Endodermal cell (in vitro differentiated cells): ENCODE measurements at regions not wholly inside any gene's neighbourhood (a gene's known extent, or its start where the extent isn't known, plus 50 kb on each side); places are given as distances from the start of the nearest gene placed in this dataset.

ENCODE experiments used
- DNase-seq: peaks from one replicate; pipeline ENCODE4 v3.0.0-alpha.2; 2017
- H3K27ac ChIP-seq: 2 replicates; pipeline ENCODE4 v1.5.1; 2013; ENCODE audit warnings: mild to moderate bottlenecking, low read depth, low read length, moderate library complexity
- H3K27me3 ChIP-seq: 2 replicates; pipeline ENCODE4 v1.6.1; 2013; ENCODE audit warnings: mild to moderate bottlenecking, low read length, moderate library complexity; ENCODE audit not compliant: insufficient read depth, control insufficient read depth, poor library complexity, severe bottlenecking
- H3K36me3 ChIP-seq: 2 replicates; pipeline ENCODE4 v1.7.0; 2013; ENCODE audit warnings: mild to moderate bottlenecking, low read length, moderate library complexity; ENCODE audit not compliant: control insufficient read depth, insufficient read depth
- H3K4me1 ChIP-seq: one replicate; pipeline ENCODE4 v1.7.0; 2013; ENCODE audit warnings: low read length; ENCODE audit not compliant: control insufficient read depth, insufficient read depth
- H3K4me3 ChIP-seq: 2 replicates; pipeline ENCODE4 v1.5.1; 2013; ENCODE audit warnings: mild to moderate bottlenecking, low read length, moderate library complexity
- H3K9ac ChIP-seq: 2 replicates; pipeline ENCODE4 v1.6.1; 2013; ENCODE audit warnings: mild to moderate bottlenecking, low read length, moderate library complexity; ENCODE audit not compliant: poor library complexity, severe bottlenecking; ENCODE audit errors: extremely low read depth
- H3K9me3 ChIP-seq: 2 replicates; pipeline ENCODE4 v1.6.1; 2013; ENCODE audit warnings: mild to moderate bottlenecking, low read length, moderate library complexity; ENCODE audit not compliant: control insufficient read depth
- H3K27ac Mint-ChIP-seq: 2 replicates; pipeline ENCODE4 v1.8.0; 2020; ENCODE audit warnings: mixed read lengths
- H3K27me3 Mint-ChIP-seq: 2 replicates; pipeline ENCODE4 v1.8.0; 2021; ENCODE audit warnings: mild to moderate bottlenecking, mixed read lengths; ENCODE audit not compliant: insufficient read depth
- H3K36me3 Mint-ChIP-seq: 2 replicates; pipeline ENCODE4 v1.8.0; 2020; ENCODE audit warnings: low read depth, mixed read lengths
- H3K4me1 Mint-ChIP-seq: 2 replicates; pipeline ENCODE4 v1.8.0; 2020; ENCODE audit warnings: mixed read lengths
- H3K4me3 Mint-ChIP-seq: 2 replicates; pipeline ENCODE4 v1.8.0; 2020; ENCODE audit warnings: mild to moderate bottlenecking, moderate library complexity, mixed read lengths
- H3K9me3 Mint-ChIP-seq: 2 replicates; pipeline ENCODE4 v1.8.0; 2020; ENCODE audit warnings: mild to moderate bottlenecking, mixed read lengths
- WGBS, 2 experiments: methylation state at CpG; one replicate each; pipeline versions ENCODE4 v1.1.5 to v1.1.7; 2013; ENCODE audit warnings: missing lambda C conversion rate in 2 of 2, mixed read lengths in 1 of 2; ENCODE audit not compliant: insufficient coverage in 1 of 2, insufficient read length in 1 of 2; 5-methylcytosine and 5-hydroxymethylcytosine counted together
- TF ChIP-seq, protein P1 (sequence below): fragments of 200-600 bp; sonication (generic); conservative IDR thresholded peaks from 2 replicates; pipeline ENCODE4 v1.5.0; 2021; ENCODE audit warnings: antibody characterized with exemption, mild to moderate bottlenecking

DNA sequence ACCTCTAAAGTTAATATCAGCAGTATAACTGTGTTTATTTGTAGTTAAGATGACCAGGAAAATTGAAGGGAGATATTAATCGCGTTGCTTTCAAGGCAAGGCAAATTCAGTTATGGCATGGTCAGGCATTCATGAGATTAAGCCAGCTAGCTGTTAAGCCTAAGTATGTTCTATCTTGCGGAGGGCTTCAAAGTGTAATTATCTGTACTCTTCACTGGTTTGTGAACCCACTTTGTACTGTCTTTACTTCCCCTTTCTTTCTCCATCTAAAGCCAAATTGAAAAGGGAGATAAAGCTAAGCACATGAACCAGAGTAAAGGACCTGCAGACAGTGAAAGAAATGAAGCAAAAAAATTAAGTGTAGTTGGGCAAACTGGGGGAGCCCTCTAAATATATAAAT is 483.1 kb upstream of the NRP1 start:
- H3K27me3 ChIP-seq, result no peaks in the 10 kb centered on the region
- 96 to 100% methylated on average over 3 of the region's 3 CpGs for WGBS, 2 experiments
- no peaks in the 10 kb centered on the region for H3K4me1 ChIP-seq
- Mint-ChIP-seq H3K36me3 (no peaks in the 10 kb centered on the region), H3K4me3 (no peak overlapping the region), H3K27ac (no peak overlapping the region), H3K27me3 (no peaks in the 10 kb centered on the region), H3K9me3 (peaks cover 4% of the 10 kb centered on the region), H3K4me1 (peaks cover 6% of the 10 kb centered on the region)
- no peak overlapping the region for H3K9ac ChIP-seq
- H3K36me3 ChIP-seq, result no peaks in the 10 kb centered on the region
- H3K4me3 ChIP-seq, result no peak overlapping the region
- DNase-seq, result no peak
- peaks cover 19% of the 10 kb centered on the region for H3K9me3 ChIP-seq
- H3K27ac ChIP-seq, result no peak overlapping the region
- TF ChIP-seq, protein P1, sequence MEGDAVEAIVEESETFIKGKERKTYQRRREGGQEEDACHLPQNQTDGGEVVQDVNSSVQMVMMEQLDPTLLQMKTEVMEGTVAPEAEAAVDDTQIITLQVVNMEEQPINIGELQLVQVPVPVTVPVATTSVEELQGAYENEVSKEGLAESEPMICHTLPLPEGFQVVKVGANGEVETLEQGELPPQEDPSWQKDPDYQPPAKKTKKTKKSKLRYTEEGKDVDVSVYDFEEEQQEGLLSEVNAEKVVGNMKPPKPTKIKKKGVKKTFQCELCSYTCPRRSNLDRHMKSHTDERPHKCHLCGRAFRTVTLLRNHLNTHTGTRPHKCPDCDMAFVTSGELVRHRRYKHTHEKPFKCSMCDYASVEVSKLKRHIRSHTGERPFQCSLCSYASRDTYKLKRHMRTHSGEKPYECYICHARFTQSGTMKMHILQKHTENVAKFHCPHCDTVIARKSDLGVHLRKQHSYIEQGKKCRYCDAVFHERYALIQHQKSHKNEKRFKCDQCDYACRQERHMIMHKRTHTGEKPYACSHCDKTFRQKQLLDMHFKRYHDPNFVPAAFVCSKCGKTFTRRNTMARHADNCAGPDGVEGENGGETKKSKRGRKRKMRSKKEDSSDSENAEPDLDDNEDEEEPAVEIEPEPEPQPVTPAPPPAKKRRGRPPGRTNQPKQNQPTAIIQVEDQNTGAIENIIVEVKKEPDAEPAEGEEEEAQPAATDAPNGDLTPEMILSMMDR, result no peak

- Mint-ChIP-seq H3K36me3 (no peaks in the 10 kb centered on the region), H3K27ac (no peak overlapping the region), H3K4me1 (peaks cover 5% of the 10 kb centered on the region), H3K9me3 (peaks cover 4% of the 10 kb centered on the region), H3K27me3 (no peaks in the 10 kb centered on the region), H3K4me3 (no peak overlapping the region)
- 90 to 97% methylated on average over 3 to 4 of the region's 4 CpGs for WGBS, 2 experiments
- peaks cover 20% of the 10 kb centered on the region for H3K9me3 ChIP-seq
- no peak overlapping the region for H3K4me3 ChIP-seq
- DNase-seq, result no peak
- no peak overlapping the region for H3K27ac ChIP-seq
- no peak overlapping the region for H3K9ac ChIP-seq
- no peaks in the 10 kb centered on the region for H3K36me3 ChIP-seq
- TF ChIP-seq, protein P1, result no peak
- H3K4me1 ChIP-seq, result no peaks in the 10 kb centered on the region
- no peaks in the 10 kb centered on the region for H3K27me3 ChIP-seq
These were observed 481.3 kb upstream of the NRP1 start for GRCh38 chr10:33815776-33816175.

DNA sequence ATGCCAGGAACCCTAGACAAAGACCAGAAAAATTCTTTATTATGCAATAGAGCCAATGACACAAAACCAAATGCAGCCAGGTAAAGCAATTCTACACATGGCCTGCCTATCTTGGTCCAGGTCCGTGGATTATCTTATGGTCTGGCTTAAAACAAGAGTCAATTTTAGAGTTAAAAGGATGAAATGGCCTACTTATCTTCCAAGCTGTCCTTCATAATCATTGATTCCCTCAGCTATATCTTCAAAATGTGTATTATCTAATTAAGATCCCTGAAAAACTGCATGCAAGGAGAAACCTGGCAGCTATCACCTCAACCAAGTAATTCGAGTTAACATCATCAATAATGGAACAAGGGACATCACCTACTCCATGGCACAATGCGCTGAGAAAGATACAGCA is 479.4 kb upstream of the NRP1 start:
- Histone ChIP-seq H3K9ac (no peak overlapping the region), H3K36me3 (no peaks in the 10 kb centered on the region), H3K9me3 (peaks cover 20% of the 10 kb centered on the region), H3K4me3 (no peak overlapping the region), H3K27me3 (no peaks in the 10 kb centered on the region), H3K27ac (no peak overlapping the region), H3K4me1 (no peaks in the 10 kb centered on the region)
- Mint-ChIP-seq H3K9me3 (peaks cover 4% of the 10 kb centered on the region), H3K4me3 (no peak overlapping the region), H3K27ac (no peak overlapping the region), H3K36me3 (no peaks in the 10 kb centered on the region), H3K27me3 (no peaks in the 10 kb centered on the region), H3K4me1 (no peaks in the 10 kb centered on the region)
- 50 to 74% methylated on average over 1 to 3 of the region's 3 CpGs for WGBS, 2 experiments
- TF ChIP-seq, protein P1, result no peak
- no peak for DNase-seq
